ENCODE measurements at regions not wholly inside any gene's neighbourhood (a gene's known extent, or its start where the extent isn't known, plus 50 kb on each side); places are given as distances from the start of the nearest gene placed in this dataset.

DNA sequence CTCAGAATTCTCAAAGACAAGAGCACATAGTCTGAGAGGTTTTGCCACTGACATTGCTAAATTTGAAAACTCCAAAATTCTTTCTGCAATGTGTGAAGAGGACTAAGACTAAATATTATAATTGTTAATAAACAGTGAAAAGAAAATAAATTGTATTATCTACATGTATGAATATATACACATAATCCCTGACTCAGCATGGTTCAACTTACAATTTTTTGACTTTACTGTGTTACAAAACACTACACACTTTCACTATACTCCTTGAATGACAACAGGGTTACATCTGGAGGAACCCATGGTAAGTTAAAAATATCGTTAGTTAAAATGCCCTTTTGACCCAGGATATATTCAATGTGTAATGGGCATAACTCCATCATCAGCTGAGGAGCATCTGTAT, 2017.2 kb upstream of the TENM3 start:
- no peak overlapping the region for H3K27ac ChIP-seq
- TF ChIP-seq CTCF (IDR thresholded peaks at IDR 0.05) (no peak), POLR2AphosphoS5 (IDR thresholded peaks at IDR 0.05; ENCODE audit: insufficient read depth in 1 of 2, low read depth in 1 of 2) (no peak), POLR2A (IDR thresholded peaks at IDR 0.05) (no peak)
- intact Hi-C loops (cut with DNase I): no loop called here

DNA sequence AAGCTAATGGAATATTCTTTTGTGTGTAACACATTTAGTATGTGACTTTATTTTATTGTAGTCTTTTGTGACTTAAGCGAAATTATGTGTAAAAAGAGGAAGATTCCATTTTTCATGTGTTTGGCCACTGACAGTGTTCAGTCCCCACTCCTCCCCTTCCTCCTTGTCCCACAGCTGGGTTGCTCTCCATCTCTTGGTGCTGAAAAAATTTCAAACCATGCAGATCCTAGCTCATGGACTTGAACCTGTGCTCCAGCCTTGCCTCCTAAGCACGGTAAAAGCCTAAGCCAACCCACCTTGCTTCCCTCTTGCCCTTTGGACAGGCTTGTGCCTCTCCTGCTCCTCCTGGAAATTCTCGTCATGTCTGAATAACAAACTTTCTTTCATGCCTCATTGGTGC, 2008.5 kb upstream of the TENM3 start:
- no peak overlapping the region for H3K27ac ChIP-seq

More for the DNA sequence above, 2017.2 kb upstream of the TENM3 start:
- no peak overlapping the region for H3K4me3 ChIP-seq
- no peaks in the 10 kb centered on the region for H3K36me3 ChIP-seq
- no peak for DNase-seq (ENCODE audit: extremely low spot score in 2 of 2)
- no peaks in the 10 kb centered on the region for H3K27me3 ChIP-seq
- no peaks in the 10 kb centered on the region for H3K9me3 ChIP-seq
- H3K4me1 ChIP-seq: no peaks in the 10 kb centered on the region

GRCh38 chr4:180240670-180241069, 2002.5 kb upstream of the TENM3 start:
- no peak overlapping the region for H3K27ac ChIP-seq
- H3K4me1 ChIP-seq: no peaks in the 10 kb centered on the region
- no peaks in the 10 kb centered on the region for H3K9me3 ChIP-seq
- TF ChIP-seq CTCF (IDR thresholded peaks at IDR 0.05) (no peak), POLR2AphosphoS5 (IDR thresholded peaks at IDR 0.05; ENCODE audit: insufficient read depth in 1 of 2, low read depth in 1 of 2) (no peak), POLR2A (IDR thresholded peaks at IDR 0.05) (no peak)
- DNase-seq (ENCODE audit: extremely low spot score in 2 of 2): no peak
- H3K27me3 ChIP-seq: no peaks in the 10 kb centered on the region
- intact Hi-C loops (cut with DNase I): no loop called here
- H3K4me3 ChIP-seq: no peak overlapping the region
- no peaks in the 10 kb centered on the region for H3K36me3 ChIP-seq

More for the DNA sequence above, 2008.5 kb upstream of the TENM3 start:
- no peaks in the 10 kb centered on the region for H3K9me3 ChIP-seq
- no peak for TF ChIP-seq POLR2A (IDR thresholded peaks at IDR 0.05)
- no peak for TF ChIP-seq POLR2AphosphoS5 (IDR thresholded peaks at IDR 0.05; ENCODE audit: insufficient read depth in 1 of 2, low read depth in 1 of 2)
- no peak for TF ChIP-seq CTCF (IDR thresholded peaks at IDR 0.05)
- H3K4me3 ChIP-seq: no peak overlapping the region
- no peaks in the 10 kb centered on the region for H3K27me3 ChIP-seq
- DNase-seq (ENCODE audit: extremely low spot score in 2 of 2): no peak
- no peaks in the 10 kb centered on the region for H3K4me1 ChIP-seq
- intact Hi-C loops (cut with DNase I): no loop called here
- no peaks in the 10 kb centered on the region for H3K36me3 ChIP-seq

DNA sequence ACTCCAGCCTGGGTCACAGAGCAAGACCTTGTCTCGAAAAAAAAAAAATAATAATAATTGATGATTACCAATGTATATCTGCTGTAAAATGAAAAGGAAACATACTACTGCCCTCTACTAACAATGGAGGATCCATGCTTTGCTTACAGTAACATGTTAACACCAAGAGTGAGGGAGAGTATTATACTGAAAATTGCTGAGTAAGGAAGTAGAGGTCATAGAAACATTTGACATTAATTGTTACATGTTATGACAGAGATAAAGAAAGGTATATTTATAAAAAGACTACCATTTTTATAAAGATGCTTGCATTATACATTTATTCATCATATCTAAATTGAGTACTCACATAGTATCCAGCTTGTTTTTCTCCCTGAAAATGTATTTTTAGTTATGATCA, 1989.8 kb upstream of the TENM3 start:
- no peak overlapping the region for H3K27ac ChIP-seq

GRCh38 chr4:180261346-180261745, 1981.9 kb upstream of the TENM3 start:
- Histone ChIP-seq H3K36me3 (no peaks in the 10 kb centered on the region), H3K4me1 (no peaks in the 10 kb centered on the region), H3K27ac (no peak overlapping the region), H3K27me3 (no peaks in the 10 kb centered on the region), H3K4me3 (no peak overlapping the region), H3K9me3 (no peaks in the 10 kb centered on the region)
- no peak for DNase-seq (ENCODE audit: extremely low spot score in 2 of 2)
- TF ChIP-seq POLR2AphosphoS5 (IDR thresholded peaks at IDR 0.05; ENCODE audit: insufficient read depth in 1 of 2, low read depth in 1 of 2) (no peak), CTCF (IDR thresholded peaks at IDR 0.05) (no peak), POLR2A (IDR thresholded peaks at IDR 0.05) (no peak)
- intact Hi-C loops (cut with DNase I): no loop called here

More for the DNA sequence above, 1989.8 kb upstream of the TENM3 start:
- Histone ChIP-seq H3K4me3 (no peak overlapping the region), H3K27me3 (no peaks in the 10 kb centered on the region), H3K36me3 (no peaks in the 10 kb centered on the region), H3K9me3 (no peaks in the 10 kb centered on the region), H3K4me1 (no peaks in the 10 kb centered on the region)
- DNase-seq (ENCODE audit: extremely low spot score in 2 of 2): no peak
- TF ChIP-seq CTCF (IDR thresholded peaks at IDR 0.05) (no peak), POLR2A (IDR thresholded peaks at IDR 0.05) (no peak), POLR2AphosphoS5 (IDR thresholded peaks at IDR 0.05; ENCODE audit: insufficient read depth in 1 of 2, low read depth in 1 of 2) (no peak)
- intact Hi-C loops (cut with DNase I): no loop called here

All from vagina (tissue), 2 donors.